ENCODE measurements at regions not wholly inside any gene's neighbourhood (a gene's known extent, or its start where the extent isn't known, plus 50 kb on each side); places are given as distances from the start of the nearest gene placed in this dataset.
"Not testable (repeated sequence)": the region's sequence is repeated elsewhere in the genome, so short reads cannot be mapped to it uniquely, and the experiment has no call there.

- DNase-seq: no peak
Measured at GRCh38 chr7:109336531-109336930, 766.9 kb downstream of the DNAJB9 start.

GRCh38 chr7:109343678-109344077, 774.0 kb downstream of the DNAJB9 start:
- DNase-seq: no peak

DNA sequence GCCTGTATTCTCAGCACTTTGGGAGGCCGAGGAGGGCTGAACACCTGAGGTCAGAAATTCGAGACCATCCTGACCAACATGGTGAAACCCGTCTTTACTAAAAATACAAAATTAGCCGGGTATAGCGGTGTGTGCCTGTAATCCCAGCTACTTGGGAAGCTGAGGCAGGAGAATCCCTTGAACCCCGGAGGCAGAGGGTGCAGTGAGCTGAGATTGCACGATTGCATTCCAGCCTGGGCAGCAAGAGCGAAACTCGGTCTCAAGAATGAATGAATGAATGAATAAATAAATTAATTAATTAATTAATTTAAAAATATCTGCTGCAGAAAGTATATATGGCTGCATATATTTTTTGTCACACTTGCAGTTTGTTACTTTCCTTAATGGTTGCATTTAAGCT, 781.8 kb downstream of the DNAJB9 start:
- no peak for DNase-seq

DNA sequence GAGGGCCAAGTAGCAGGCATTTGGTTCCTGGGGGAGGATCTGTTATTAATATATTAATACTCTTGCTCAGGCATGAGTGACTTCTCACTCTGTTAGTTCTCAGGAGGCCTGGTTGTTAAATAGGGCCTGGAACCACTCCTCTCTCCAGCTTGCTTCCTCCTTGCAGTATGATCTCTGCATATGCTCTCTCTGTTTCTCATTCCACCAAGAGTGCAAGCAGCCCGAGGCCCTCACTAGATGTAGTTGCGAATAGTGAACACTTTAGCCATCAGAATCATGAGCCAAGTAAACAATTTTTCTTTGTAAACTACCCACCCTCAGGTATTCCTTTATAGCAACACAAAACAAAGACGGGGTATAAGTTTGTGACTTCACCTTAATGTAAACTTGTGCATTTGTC, 784.3 kb downstream of the DNAJB9 start:
- no peak for DNase-seq

DNA sequence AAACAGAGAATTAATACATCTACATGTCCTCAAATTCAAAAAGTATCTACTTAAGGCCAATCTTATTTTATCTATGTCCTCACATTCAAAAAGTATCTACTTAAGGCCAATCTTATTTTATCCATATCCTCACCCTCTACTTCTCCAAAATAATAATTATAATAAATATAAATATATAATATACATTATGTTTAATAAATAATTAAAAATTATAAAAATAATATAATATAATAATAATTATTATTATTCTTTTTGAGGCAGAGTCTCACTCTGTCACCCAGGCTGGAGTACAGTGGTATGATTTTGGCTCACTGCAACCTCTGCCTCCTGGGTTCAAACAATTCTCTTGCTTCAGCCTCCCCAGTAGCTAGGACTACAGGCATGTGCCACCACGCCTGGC, 784.9 kb downstream of the DNAJB9 start:
- no peak for DNase-seq

DNA sequence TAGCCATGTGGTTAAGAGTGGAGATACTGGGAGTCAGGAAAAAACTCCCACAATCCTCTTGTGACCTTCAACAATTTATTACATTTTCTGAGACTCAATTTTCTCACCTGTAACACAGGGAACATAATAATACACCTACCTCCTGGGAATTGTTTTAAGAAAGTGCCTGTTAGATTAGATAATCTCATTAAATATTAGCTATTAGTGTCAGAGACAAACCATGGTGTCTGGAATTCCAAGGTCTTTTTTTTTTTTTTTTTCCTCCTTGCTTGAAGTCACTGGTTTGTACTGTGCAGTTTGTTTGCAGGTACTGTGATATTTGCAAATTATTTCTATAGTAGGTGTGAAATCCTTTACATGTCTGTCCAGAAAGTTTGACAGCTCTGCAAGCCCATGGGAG, 806.1 kb downstream of the DNAJB9 start:
- DNase-seq: no peak

GRCh38 chr7:109376576-109376975, 806.9 kb downstream of the DNAJB9 start:
- DNase-seq: no peak

DNA sequence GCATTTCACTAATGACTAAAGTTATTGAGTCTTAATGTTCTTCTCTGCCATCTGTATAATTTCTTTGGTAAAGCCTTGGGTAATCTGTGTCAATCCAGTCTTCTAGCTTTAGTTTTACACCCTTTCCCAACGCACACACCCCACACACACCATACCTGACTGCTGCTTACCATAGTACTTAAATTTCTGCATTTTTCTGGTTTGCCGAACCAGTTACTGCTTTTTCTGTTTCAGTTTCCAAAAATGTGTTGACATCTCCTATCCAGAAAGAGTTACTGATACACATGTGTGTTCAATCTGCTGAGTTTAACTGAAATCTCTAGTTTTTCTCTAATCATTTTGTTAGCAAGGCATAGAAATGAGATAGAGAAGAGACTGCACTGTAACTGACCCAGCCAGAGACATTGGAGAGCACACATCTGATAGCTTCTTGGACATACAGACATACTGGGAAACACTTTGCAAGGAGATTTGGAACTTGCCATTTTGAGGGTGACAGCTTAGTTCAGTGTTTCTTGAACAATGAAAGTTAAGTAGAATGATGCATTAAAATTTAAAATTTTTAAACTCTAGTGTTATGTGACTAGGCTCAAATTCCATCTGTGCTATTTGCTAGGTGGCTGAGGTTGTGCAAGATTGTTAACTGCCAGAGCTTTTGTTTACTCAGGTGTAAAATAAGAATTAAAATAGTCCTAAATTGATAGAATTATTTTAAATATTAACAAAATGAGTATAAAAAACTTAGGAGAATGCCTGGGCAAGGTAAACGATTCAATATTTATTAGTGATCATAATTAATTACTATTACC, 807.6 kb downstream of the DNAJB9 start:
- DNase-seq: no peak

DNA sequence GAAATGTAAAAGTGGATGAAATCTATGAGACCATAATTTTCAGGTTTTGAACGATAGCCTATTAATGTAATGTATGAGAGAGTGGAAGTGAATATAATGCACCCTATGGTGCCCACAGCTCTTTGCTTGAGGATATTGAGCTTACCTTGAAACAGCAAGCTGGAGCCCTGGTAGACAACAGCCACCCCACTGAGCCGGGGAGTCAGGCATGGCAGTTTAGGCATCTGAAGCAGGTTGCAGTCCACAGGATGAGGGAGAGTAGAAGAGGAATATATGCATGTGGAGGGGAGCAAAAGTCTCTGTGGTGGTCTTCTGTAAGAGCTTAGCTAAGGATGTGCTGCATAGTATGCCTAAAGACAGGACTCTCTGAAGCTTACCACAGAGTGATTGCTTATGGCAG, 817.3 kb downstream of the DNAJB9 start:
- DNase-seq: no peak

DNA sequence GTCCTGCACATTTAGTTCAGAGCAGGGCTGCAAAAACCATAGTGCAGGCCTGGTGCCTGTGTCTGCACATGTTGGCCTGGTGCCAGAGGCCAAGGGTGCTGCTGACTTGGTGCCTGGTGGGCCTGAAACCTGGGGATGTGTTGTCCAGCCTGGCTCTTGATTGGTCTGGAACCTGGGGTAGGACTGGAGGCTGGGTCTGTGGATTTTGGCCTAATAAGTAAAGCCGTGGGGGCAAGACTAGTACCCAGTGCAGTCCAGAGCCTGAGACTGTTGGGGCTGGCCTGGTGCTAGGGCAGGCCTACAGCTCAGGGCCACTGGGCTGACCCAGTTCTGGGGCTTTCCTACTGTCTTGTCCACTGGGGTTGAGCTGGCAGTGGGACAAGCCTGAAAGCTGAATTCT, 817.9 kb downstream of the DNAJB9 start:
- DNase-seq: no peak

GRCh38 chr7:109391240-109391639, 821.6 kb downstream of the DNAJB9 start:
- DNase-seq: no peak

GRCh38 chr7:109402107-109402506, 832.4 kb downstream of the DNAJB9 start:
- no peak for DNase-seq

- DNase-seq: no peak
Measured at GRCh38 chr7:109407756-109408155, 838.1 kb downstream of the DNAJB9 start.

- DNase-seq: no peak
Measured at GRCh38 chr7:109437957-109438356, 868.3 kb downstream of the DNAJB9 start.

DNA sequence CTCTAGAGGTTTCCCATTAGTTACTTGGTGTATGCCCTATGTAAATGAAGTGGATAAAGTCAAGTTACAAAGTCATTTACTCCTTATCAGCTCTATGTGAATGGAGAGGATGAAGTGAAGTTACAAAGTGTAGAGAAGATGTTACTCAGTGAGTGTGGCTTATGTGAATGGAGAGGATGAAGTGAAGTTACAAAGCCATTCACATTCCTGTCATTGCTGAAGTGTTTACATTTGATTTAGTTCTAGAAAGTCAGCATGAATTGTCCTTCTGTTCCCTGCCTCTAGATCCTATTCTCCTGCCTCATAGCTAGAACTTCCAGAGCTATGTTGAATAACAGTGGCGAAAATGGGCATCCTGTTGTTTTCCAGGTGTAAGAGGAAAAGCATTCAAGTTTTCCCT, 880.1 kb downstream of the DNAJB9 start:
- no peak for DNase-seq

DNA sequence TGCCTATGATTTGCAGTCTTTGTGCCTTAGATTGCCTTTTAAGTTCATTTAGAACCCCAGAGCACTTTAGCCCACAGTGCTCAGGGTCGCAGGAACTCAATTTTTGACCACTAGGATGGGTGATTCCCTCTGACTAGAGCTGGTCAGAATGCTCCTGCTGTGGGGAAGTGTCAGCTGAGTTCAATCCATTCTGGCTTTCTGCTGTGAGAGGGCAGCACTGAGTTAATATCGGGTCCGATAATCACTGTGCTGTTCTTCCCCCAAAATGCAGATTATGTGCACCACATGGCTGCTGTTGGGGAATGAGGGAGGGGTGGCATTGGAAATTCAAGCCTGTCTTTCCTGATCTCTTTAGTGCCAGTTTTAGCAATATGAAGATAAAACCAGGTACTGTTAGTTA, 886.4 kb downstream of the DNAJB9 start:
- no peak for DNase-seq

DNA sequence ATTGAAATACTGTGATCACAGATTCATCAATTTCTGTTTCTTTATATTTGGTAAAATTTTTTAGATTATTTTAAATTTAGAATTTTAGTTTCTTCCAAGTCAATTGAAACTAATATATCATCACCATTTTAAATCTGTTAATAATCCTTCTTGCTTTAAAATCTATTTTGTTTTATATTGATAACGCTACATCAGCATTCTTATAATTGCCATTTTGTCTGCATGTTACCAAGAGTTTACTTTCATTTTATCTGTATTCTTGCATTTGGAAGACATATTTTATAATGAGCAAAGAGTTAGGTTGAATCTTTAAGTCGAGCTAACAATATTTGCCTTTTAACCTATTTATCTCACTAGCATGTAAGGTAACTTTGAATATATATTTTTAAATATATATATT, 890.6 kb downstream of the DNAJB9 start:
- DNase-seq: no peak

DNA sequence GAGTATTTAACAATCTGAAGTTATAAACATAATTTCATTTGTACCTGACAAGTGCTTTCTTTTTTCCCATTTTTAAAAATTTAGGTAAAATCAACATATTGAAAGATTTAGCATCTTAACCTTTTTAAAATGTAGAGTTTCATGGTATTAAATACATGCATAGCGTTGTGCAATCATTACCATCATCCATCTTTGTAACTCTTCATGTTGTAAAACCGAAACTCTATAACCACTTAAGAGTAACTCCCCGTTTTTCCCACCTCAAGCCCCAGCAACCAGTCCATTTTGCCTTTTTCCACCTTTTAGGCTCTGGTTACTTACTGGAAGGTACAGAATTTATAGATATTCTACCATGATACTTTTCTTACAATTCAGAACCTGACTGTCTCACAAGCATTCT, 892.5 kb downstream of the DNAJB9 start:
- no peak for DNase-seq

- DNase-seq: not testable (repeated sequence)
Measured at GRCh38 chr7:109467729-109468128, 898.1 kb downstream of the DNAJB9 start.

- no peak for DNase-seq
Measured at GRCh38 chr7:109473172-109473571, 903.5 kb downstream of the DNAJB9 start.

DNA sequence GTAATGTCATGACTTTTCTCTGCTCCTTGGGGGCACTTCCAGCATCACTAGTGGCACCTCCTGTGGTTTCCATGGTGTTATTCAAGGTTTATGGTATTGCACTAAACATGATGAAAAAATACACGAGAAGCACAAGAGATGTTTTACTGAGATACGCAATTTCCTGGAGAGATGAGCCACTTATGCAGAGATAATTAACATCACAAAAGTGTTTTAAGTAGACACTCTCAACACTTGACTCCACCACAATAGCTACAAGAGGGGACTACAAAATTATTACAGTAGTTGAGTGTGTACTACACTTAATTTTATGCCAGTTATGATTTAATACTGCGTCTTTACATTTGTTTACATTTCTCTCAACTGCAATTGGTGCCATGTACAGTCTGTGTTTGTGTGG, 906.7 kb downstream of the DNAJB9 start:
- DNase-seq: no peak

DNA sequence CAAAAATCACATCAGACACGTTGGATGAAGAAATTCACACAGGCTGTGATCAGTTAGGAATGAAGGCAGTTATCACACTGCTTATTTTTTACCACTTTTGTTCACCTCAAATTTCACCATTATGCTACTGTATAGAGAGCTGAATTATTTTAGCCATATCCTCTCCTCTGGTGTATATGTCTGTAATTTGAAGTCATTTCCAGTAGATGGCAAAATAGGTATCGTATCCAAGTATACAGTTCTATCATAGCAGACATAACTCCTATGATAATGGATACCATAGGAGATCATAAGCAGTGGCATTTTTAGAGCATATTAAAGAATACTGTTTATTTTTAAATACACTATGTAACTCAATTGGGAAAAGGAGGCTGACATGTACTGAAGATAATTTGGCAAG, 909.7 kb downstream of the DNAJB9 start:
- DNase-seq: no peak

DNA sequence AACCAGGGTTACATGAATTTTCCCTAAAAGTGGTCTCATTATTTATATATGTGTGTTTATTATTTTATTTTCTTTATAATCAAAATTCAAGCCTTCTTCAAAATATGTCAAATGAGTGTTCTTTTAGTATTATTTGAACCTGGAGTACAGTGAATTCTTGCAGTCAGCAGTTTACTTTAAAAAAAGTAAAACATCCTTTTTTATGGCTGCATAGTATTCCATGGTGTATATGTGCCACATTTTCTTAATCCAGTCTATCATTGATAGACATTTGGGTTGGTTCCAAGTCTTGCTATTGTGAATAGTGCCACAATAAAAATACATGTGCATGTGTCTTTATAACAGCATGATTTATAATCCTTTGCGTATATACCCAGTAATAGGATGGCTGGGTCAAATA, 920.9 kb downstream of the DNAJB9 start:
- DNase-seq: not testable (repeated sequence)

DNA sequence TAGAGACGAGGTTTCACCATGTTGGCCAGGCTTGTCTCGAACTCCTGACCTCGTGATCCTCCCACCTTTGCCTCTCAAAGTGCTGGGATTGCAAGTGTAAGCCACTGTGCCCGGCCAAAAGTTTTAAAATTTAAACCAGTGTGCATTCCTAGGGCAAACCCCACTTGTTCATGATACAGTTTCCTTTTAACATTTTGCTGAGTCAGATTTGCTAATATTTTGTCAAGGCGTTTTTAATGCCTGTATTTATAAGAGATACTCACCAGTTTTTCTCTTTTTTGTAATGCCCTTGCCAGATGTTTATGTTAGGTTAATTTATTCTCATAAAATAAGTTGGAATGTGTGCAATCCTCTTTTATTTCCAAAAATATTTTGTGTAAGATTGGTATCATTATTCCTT, 927.4 kb downstream of the DNAJB9 start:
- DNase-seq: no peak

- no peak for DNase-seq
Measured at GRCh38 chr7:109498131-109498530, 928.5 kb downstream of the DNAJB9 start.
